H1 (cell line): ENCODE measurements at regions not wholly inside any gene's neighbourhood (a gene's known extent, or its start where the extent isn't known, plus 50 kb on each side); places are given as distances from the start of the nearest gene placed in this dataset.

Experiments
- CTCF ChIA-PET: fragments of 300-600 bp; sonication (Branson Sonifier 250); formaldehyde crosslinking; loops from one replicate; lab custom pipeline; 2021; ENCODE audit not compliant: partially characterized antibody; lab: Charles Lee
- POLR2A ChIA-PET: fragments of 300-600 bp; sonication (Branson Sonifier 250); formaldehyde crosslinking; loops from one replicate; lab custom pipeline; 2021; ENCODE audit warnings: inconsistent platforms; ENCODE audit not compliant: partially characterized antibody; lab: Charles Lee
- DNase-seq, 2 experiments: peaks; one replicate each; pipeline versions ENCODE4 v3.0.0 to v3.0.0-alpha.2; 2010 to 2022; ENCODE audit warnings: low spot score in 2 of 2, low read depth in 1 of 2, mixed read lengths in 1 of 2
- FAIRE-seq: peaks from 2 replicates; lab custom pipeline; 2011; peaks lifted over from hg19 to GRCh38; lab: Jason Lieb, UNC
- H2AFZ ChIP-seq: 2 replicates; pipeline ENCODE4 v1.8.1; 2012; ENCODE audit warnings: low read length, inconsistent platforms
- H2AK5ac ChIP-seq: 2 replicates; pipeline ENCODE4 v1.6.1; 2013; ENCODE audit warnings: low read depth, low read length
- H2BK120ac ChIP-seq: replicated peaks from 2 replicates; pipeline ENCODE3; 2013; ENCODE audit warnings: low read depth, low read length, inconsistent platforms
- H2BK12ac ChIP-seq: 2 replicates; pipeline ENCODE4 v1.6.1; 2013; ENCODE audit warnings: low read depth, low read length
- H2BK15ac ChIP-seq: 2 replicates; pipeline ENCODE4 v1.6.1; 2013; ENCODE audit warnings: low read length
- H2BK20ac ChIP-seq: 2 replicates; pipeline ENCODE4 v1.6.1; 2013; ENCODE audit warnings: low read length
- H2BK5ac ChIP-seq: 2 replicates; pipeline ENCODE4 v1.6.1; 2013; ENCODE audit warnings: low read depth, low read length
- H3K14ac ChIP-seq: 2 replicates; pipeline ENCODE4 v1.6.1; 2013; ENCODE audit warnings: inconsistent platforms; ENCODE audit not compliant: insufficient read length
- H3K18ac ChIP-seq: 2 replicates; pipeline ENCODE4 v1.6.1; 2013; ENCODE audit warnings: low read length; ENCODE audit errors: extremely low read depth
- H3K23ac ChIP-seq: 2 replicates; pipeline ENCODE4 v1.6.1; 2013; ENCODE audit warnings: inconsistent platforms; ENCODE audit not compliant: insufficient read length
- H3K23me2 ChIP-seq: 2 replicates; pipeline ENCODE4 v1.6.1; 2013; ENCODE audit warnings: low read depth, low read length
- H3K27ac ChIP-seq: 2 replicates; pipeline ENCODE4 v1.6.1; 2011; ENCODE audit warnings: low read depth, low read length, inconsistent platforms
- H3K27me3 ChIP-seq, 4 experiments: replicated peaks in 1 of 4; 1 replicate in 1 of 4; 2 replicates in 3 of 4; pipeline versions ENCODE4 v1.6.1 to v1.8.1; 2011 to 2013; ENCODE audit warnings: low read length in 3 of 4, mild to moderate bottlenecking in 3 of 4, inconsistent platforms in 2 of 4, mixed read lengths in 2 of 4, moderate library complexity in 1 of 4; ENCODE audit not compliant: control insufficient read depth in 3 of 4, insufficient read depth in 3 of 4; ENCODE audit errors: extremely low read depth in 1 of 4
- H3K36me3 ChIP-seq, 4 experiments: 2 replicates each; pipeline versions ENCODE4 v1.6.1 to v1.8.1; 2011 to 2013; ENCODE audit warnings: mild to moderate bottlenecking in 4 of 4, low read length in 3 of 4, moderate library complexity in 2 of 4, control low read depth in 1 of 4, inconsistent platforms in 1 of 4; ENCODE audit not compliant: insufficient read depth in 4 of 4, control insufficient read depth in 2 of 4
- H3K4ac ChIP-seq: replicated peaks from 2 replicates; pipeline ENCODE3; 2013; ENCODE audit warnings: low read length, low read depth, mixed read lengths, inconsistent platforms; ENCODE audit not compliant: insufficient read length
- H3K4me1 ChIP-seq, 4 experiments: replicated peaks in 1 of 4; 1 replicate in 1 of 4; 2 replicates in 3 of 4; pipeline versions ENCODE4 v1.6.1 to v1.8.1; 2011 to 2013; ENCODE audit warnings: low read length in 3 of 4, inconsistent platforms in 2 of 4, mixed read lengths in 1 of 4; ENCODE audit not compliant: insufficient read depth in 4 of 4, control insufficient read depth in 3 of 4
- H3K4me2 ChIP-seq, 2 experiments: 2 replicates each; pipeline versions ENCODE4 v1.6.1 to v1.8.1; 2011 to 2013; ENCODE audit warnings: low read depth in 2 of 2, low read length in 2 of 2, control low read depth in 1 of 2, inconsistent platforms in 1 of 2, mild to moderate bottlenecking in 1 of 2; ENCODE audit not compliant: insufficient read depth in 1 of 2
- H3K4me3 ChIP-seq, 4 experiments: fragments of 200-600, 300-600 bp in 1 of 4; sonication (generic), shearing (Covaris generic), sonication (Bioruptor Twin) in 1 of 4; 2 replicates each; pipeline versions ENCODE4 v1.5.1 to v1.8.1; 2011 to 2016; ENCODE audit warnings: low read length in 4 of 4, low read depth in 3 of 4, control low read depth in 2 of 4, inconsistent platforms in 2 of 4, mild to moderate bottlenecking in 2 of 4, mixed read lengths in 1 of 4, moderate library complexity in 1 of 4; ENCODE audit not compliant: insufficient read depth in 2 of 4; ENCODE audit errors: extremely low read depth in 1 of 4
- H3K56ac ChIP-seq: replicated peaks from 2 replicates; pipeline ENCODE3; 2013; ENCODE audit warnings: low read depth, mild to moderate bottlenecking, mixed read lengths, low read length, inconsistent platforms; ENCODE audit not compliant: insufficient read length
- H3K79me1 ChIP-seq: 2 replicates; pipeline ENCODE4 v1.6.1; 2013; ENCODE audit warnings: low read depth, low read length, control low read depth
- H3K79me2 ChIP-seq, 2 experiments: 2 replicates each; pipeline versions ENCODE4 v1.6.1 to v1.8.1; 2012 to 2013; ENCODE audit warnings: low read length in 2 of 2, mild to moderate bottlenecking in 2 of 2, inconsistent platforms in 1 of 2; ENCODE audit not compliant: insufficient read depth in 2 of 2, control insufficient read depth in 1 of 2
- H3K9ac ChIP-seq, 4 experiments: replicated peaks in 1 of 4; 1 replicate in 1 of 4; 2 replicates in 3 of 4; pipeline versions ENCODE4 v1.6.1 to v1.8.1; 2011 to 2013; ENCODE audit warnings: low read depth in 3 of 4, low read length in 3 of 4, control low read depth in 2 of 4, mild to moderate bottlenecking in 2 of 4, moderate library complexity in 2 of 4, inconsistent platforms in 1 of 4; ENCODE audit errors: extremely low read depth in 1 of 4
- H3K9me3 ChIP-seq, 2 experiments: 2 replicates each; pipeline versions ENCODE4 v1.6.1 to v1.8.1; 2012 to 2013; ENCODE audit warnings: mild to moderate bottlenecking in 2 of 2, moderate library complexity in 2 of 2, control low read depth in 1 of 2, inconsistent platforms in 1 of 2, low read depth in 1 of 2, low read length in 1 of 2, mixed read lengths in 1 of 2; ENCODE audit not compliant: insufficient read depth in 2 of 2
- H4K20me1 ChIP-seq, 2 experiments: replicated peaks in 1 of 2; 2 replicates each; pipeline versions ENCODE3 to v1.8.1; 2011 to 2013; ENCODE audit warnings: inconsistent platforms in 2 of 2, low read length in 2 of 2, mild to moderate bottlenecking in 1 of 2; ENCODE audit not compliant: insufficient read depth in 2 of 2, control insufficient read depth in 1 of 2
- H4K5ac ChIP-seq: 2 replicates; pipeline ENCODE4 v1.6.1; 2013; ENCODE audit warnings: low read length, low read depth, mixed read lengths, inconsistent platforms; ENCODE audit not compliant: insufficient read length
- H4K8ac ChIP-seq: 2 replicates; pipeline ENCODE4 v1.8.0; 2013; ENCODE audit warnings: mild to moderate bottlenecking, moderate library complexity, low read length, inconsistent platforms; ENCODE audit not compliant: insufficient read depth; ENCODE audit errors: extremely low read depth
- H4K91ac ChIP-seq: replicated peaks from 2 replicates; pipeline ENCODE3; 2013; ENCODE audit warnings: low read length, mixed read lengths, inconsistent platforms; ENCODE audit not compliant: insufficient read length
- ASH2L ChIP-seq: fragments of 200-600, 300-600 bp; sonication (generic); IDR thresholded peaks from one replicate; pipeline ENCODE4 v1.7.1; 2017; ENCODE audit warnings: low read length
- NANOG ChIP-seq: IDR thresholded peaks from 2 replicates; pipeline ENCODE4 v1.6.1; 2011; ENCODE audit warnings: low read length, low read depth, mild to moderate bottlenecking, inconsistent platforms; ENCODE audit not compliant: insufficient read depth, poor library complexity, severe bottlenecking
- PHF8 ChIP-seq: fragments of 200-600 bp; sonication (generic); conservative IDR thresholded peaks from 2 replicates; pipeline ENCODE4 v1.7.1; 2012; ENCODE audit warnings: low read depth, mild to moderate bottlenecking, inconsistent platforms, low read length, moderate library complexity
- RFX5 ChIP-seq: IDR thresholded peaks from 2 replicates; pipeline ENCODE4 v1.6.1; 2011; ENCODE audit warnings: low read depth, low read length, improper control_type of control experiment, borderline replicate concordance
- SIX5 ChIP-seq: IDR thresholded peaks from 2 replicates; pipeline ENCODE4 v1.6.1; 2011; ENCODE audit warnings: mild to moderate bottlenecking, low read depth, low read length
- WGBS, 2 experiments: shearing (Covaris generic) in 1 of 2; methylation state at CpG; one replicate each; pipeline versions ENCODE4 v1.1.6 to v1.1.7; 2013 to 2015; ENCODE audit warnings: low lambda C conversion rate in 2 of 2, mixed read lengths in 2 of 2, inconsistent platforms in 1 of 2, low coverage in 1 of 2, missing lambda C conversion rate in 1 of 2; ENCODE audit not compliant: insufficient replicate concordance in 2 of 2, insufficient coverage in 1 of 2, insufficient read length in 1 of 2; ENCODE audit errors: extremely low coverage in 1 of 2, missing lambda C conversion rate in 1 of 2; 5-methylcytosine and 5-hydroxymethylcytosine counted together

DNA sequence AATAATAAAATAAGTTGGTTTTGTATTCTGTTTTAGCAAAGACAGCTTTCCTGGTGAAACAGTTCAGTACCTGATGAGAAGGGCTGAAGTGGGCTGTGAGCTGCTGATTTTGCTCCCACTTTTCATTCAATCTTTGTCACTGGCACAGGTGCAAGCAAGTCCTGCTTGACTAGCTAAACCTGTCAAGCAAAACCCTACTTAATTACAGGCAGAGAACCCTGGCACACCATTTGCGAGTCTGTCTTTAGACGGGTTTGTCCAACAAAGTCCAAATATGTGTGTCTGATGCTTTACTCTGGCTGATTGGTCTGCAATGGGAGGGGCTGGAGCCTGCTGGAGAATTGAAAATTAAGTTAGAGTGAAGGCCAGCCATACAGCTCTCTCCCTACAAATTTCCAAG, 267.2 kb downstream of the EPHA4 start:
- Histone ChIP-seq H3K79me2 (no peaks in the 10 kb centered on the region), H3K9ac (no peak overlapping the region), H2BK5ac (no peak overlapping the region), H4K20me1 (no peaks in the 10 kb centered on the region), H3K23me2 (no peaks in the 10 kb centered on the region), H4K91ac (no peak overlapping the region), H3K79me1 (no peaks in the 10 kb centered on the region), H2BK15ac (no peak overlapping the region), H3K56ac (no peak overlapping the region), H2BK12ac (no peak overlapping the region), H3K23ac (no peak overlapping the region), H3K4me2 (no peak overlapping the region), H3K14ac (no peak overlapping the region), H3K4me3 (no peak overlapping the region), H3K27ac (no peak overlapping the region), H4K5ac (no peak overlapping the region), H2BK20ac (no peak overlapping the region), H2AK5ac (no peak overlapping the region), H2BK120ac (no peak overlapping the region), H3K27me3 (no peaks in the 10 kb centered on the region), H3K4me1 (no peaks in the 10 kb centered on the region), H3K9me3 (no peaks in the 10 kb centered on the region), H3K18ac (no peak overlapping the region), H3K4ac (no peak overlapping the region), H2AFZ (no peak overlapping the region), H4K8ac (no peak overlapping the region), H3K36me3 (no peaks in the 10 kb centered on the region)
- DNase-seq (no peak), FAIRE-seq (no peak)
- WGBS, 2 experiments, result 88% methylated on average over 2 of the region's 2 CpGs; no CpG with 5 or more reads in 1 of the 2 experiments
- TF ChIP-seq ASH2L (no peak), SIX5 (no peak), RFX5 (no peak), NANOG (no peak), PHF8 (no peak)
- POLR2A ChIA-PET, result no interaction called here
- CTCF ChIA-PET, result interaction anchor here (0.6 to 0.7 kb wide), 3 partner anchors 58 to 670 kb away, joined by 3 to 5 read pairs (median 3); no protein-coding TSS in a partner anchor
